T1000 (cell line): ENCODE measurements at regions not wholly inside any gene's neighbourhood (a gene's known extent, or its start where the extent isn't known, plus 50 kb on each side); places are given as distances from the start of the nearest gene placed in this dataset.

Source experiments
- DNase-seq: peaks from one replicate; lab custom pipeline; 2025; ENCODE audit warnings: mixed read lengths; lab: John Stamatoyannopoulos, UW

DNA sequence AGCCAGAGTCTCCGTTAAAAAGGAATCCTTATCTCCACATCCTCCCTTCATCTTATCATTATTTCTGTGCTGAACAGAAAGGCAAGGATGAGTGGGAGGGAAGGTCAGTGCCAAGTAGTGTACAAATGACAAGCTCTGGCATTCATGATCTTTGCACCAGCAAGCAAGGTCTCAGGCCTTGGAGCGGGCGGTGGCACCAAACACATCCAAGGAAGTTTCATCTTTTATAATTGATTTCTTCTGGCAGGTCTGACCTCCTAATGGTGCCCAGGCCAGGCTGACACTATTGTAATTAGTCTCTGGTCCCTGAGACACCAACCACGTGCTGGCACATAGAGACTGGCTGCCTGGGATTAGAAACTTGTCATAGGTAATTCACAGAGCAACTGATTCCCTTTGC is 336.6 kb downstream of the EN1 start:
- DNase-seq: no peak

DNA sequence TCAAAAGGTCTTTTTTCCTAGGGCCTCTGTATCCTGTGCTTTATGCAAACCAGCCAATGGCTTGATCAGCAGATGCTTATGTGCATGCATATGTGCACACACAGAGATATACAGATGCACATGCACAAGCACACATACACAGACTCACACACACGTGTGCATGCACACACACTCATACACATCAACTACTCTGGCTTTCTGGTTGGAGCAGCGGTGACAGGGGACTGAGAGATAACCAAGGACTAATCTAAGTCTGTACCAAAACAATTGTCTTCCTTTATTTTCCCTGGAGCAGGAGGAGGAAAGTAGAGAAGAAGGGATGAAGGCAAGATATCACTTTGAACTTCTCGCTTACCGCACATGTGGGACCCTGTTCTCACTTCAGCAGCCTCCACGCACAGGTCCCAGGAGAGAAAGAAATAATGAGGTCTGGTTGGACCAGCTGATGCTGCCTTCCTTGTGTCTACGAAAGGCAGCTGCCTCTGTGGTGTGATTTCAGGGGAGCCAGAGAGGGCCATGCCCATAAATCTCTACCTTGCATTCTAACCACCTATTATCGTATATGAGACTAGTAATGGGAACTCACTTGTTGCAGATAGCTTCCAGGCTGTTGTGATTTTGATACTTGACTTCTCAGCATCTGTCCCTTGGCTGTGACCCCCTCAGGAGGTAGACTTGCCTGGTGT is 338.0 kb downstream of the EN1 start:
- no peak for DNase-seq

DNA sequence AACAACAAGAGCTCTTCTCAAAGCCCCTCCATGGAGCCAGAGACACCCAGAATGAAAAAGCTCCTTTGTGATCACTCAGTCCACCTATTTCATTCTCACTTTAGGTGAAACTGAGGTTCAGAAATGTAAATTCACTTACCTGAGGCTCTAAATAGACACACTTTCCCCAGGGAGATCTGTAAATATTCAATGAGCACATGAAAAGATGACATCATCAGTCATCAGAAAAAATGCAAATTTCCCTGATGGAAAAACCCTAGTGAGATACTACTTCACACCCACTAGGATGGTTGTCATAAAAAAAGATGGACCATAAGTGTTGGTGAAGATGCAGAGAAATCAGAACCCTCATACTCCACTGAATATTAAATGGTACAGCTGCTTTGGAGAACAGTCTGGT is 339.2 kb downstream of the EN1 start:
- DNase-seq: no peak

GRCh38 chr2:118505436-118505835 is 342.0 kb downstream of the EN1 start:
- no peak for DNase-seq

DNA sequence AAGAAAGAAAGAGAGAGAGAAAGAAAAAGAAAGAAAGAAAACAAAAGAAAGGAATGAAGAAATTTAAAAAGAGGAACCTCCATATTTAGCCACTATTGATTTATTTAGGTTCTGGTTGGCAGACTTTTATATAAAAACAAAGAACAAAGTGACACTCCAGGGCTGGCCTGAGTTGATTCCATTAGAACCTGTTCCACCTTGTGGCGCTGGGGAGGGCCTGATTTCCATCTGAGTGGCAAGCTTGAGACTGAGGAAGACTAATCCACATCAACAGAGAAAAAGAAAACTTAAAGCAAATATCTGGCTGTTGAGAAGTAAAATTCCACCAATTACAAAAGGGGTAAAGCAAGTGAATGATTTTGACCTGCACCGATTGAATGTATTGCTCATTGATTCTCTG is 345.3 kb downstream of the EN1 start:
- no peak for DNase-seq

- no peak for DNase-seq
Measured at GRCh38 chr2:118498943-118499342, 348.5 kb downstream of the EN1 start.

DNA sequence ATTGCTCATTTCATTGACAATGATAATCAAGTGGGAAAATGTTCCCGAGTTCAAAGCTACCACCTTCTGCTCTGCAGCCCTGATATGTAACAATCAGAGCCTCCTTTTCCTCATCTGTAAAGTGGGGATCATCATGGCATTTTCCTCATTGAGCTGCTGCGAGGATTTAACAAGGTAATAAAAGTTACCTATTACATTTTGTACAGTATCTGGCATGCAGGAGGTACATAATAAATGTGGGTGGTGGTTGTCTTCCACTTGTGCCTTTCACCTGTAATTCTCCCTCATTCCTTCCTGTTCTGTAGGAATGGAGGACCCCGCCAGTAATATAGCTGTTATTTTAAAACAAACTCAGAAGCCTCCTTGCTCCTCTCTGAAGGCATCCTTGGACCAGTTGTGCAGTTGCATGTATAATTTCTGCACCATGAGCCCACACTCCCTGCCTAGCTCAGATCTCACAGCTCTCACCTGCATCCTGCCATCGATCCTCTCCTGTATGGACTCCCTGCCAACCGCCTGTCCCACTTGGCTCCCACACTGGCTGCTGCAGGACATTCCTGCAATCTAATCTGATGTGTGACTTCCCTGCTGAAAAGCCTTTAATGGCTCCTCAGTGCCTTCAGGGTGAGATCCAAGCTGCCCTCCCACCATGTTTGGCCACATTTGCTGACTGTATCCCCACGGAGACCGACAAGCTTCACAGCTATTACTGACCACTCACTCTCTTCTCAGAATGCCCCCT is 350.4 kb downstream of the EN1 start:
- DNase-seq: no peak

DNA sequence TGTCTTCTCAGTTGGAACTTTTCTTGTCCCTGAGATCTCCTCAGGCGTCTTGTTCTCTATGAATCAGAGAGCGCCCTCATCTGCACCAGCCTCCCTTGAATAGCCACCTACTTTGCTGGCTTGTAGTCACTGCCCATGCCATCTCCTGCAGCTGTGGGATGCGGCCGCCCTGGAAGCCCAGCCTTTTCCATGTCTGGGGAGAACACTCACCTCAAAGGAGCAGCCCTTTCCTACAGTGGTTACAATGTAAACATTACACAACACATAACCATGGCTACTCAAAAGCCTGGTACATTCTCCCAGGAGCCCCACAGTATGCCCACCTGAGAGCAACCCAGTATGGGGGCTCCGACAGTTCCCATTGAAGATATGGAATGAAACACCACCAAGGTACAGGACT is 351.0 kb downstream of the EN1 start:
- DNase-seq: no peak

- no peak for DNase-seq
Measured at GRCh38 chr2:118495290-118495689, 352.2 kb downstream of the EN1 start.

- DNase-seq: no peak
Measured at GRCh38 chr2:118493213-118493612, 354.2 kb downstream of the EN1 start.

- DNase-seq: no peak
Measured at GRCh38 chr2:118492335-118492734, 355.1 kb downstream of the EN1 start.

- DNase-seq: no peak
Measured at GRCh38 chr2:118490330-118490729, 357.1 kb downstream of the EN1 start.

DNA sequence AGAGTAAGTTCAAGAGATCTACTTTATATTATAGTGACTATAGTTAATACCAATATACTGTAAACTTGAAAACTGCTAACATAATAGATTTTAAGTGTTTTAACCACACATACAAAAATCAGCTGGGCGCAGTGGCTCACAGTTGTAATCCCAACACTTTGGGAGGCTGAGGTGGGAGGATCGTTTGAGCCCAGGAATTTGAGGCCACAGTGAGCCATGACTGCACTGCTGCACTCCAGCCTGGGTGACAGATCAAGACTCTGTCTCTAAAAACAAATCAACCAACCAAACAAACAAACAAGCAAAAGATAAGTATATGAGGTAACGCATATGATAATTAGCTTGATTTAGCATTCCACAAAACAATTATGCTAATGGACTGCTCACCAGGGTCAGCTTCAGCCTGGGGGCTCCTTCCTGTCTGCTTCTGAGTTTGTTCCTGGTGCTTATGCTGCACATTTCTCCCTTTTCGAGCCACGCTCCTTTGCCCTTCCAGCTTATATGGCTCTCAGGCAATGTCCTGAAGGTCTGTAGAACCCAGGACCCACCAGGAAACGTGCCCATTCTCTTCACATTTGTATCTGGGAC is 357.6 kb downstream of the EN1 start:
- DNase-seq: no peak

DNA sequence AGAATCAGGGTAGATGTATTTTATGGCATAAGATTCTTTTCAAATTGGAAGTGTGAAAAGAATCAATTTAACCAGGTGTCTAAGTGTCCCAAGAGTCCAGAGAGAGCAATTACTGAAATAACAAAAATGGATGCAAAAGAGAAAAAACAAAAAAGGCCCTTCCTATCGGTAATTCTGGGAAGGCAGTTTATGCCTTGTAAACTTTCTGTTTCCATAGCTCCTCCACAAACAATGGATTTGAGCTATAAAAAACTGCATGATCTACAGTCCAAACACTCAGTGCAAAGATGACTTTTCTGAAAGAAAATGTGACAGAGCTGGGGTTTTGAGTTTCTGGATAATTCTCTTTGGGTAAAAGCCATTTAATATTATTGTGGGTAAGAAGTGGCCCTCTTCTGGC is 366.1 kb downstream of the EN1 start:
- no peak for DNase-seq

DNA sequence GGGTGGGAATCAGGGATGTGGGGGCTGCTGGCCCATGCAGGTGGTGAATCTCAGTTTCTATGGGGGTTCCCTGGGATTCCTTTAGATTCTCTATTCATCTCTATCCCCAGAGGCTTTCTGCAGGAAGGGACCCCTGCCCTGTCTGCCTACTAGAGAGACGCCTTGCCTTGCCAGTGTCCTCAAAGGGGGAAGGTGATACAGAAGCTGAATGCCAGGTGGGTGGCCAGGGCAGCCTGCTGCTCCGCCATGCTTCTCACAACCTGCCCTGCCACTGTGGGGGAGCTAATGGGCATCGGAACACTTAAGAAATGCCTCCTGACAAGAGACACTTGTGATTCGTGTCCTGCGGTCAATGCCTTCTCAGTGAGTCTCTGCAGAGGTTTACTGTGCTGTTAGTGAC is 368.4 kb downstream of the EN1 start:
- no peak for DNase-seq

GRCh38 chr2:118477111-118477862 is 370.2 kb downstream of the EN1 start:
- no peak for DNase-seq

GRCh38 chr2:118475622-118476205 is 371.7 kb downstream of the EN1 start:
- no peak for DNase-seq

- no peak for DNase-seq
Measured at GRCh38 chr2:118474541-118474920, 372.9 kb downstream of the EN1 start.

DNA sequence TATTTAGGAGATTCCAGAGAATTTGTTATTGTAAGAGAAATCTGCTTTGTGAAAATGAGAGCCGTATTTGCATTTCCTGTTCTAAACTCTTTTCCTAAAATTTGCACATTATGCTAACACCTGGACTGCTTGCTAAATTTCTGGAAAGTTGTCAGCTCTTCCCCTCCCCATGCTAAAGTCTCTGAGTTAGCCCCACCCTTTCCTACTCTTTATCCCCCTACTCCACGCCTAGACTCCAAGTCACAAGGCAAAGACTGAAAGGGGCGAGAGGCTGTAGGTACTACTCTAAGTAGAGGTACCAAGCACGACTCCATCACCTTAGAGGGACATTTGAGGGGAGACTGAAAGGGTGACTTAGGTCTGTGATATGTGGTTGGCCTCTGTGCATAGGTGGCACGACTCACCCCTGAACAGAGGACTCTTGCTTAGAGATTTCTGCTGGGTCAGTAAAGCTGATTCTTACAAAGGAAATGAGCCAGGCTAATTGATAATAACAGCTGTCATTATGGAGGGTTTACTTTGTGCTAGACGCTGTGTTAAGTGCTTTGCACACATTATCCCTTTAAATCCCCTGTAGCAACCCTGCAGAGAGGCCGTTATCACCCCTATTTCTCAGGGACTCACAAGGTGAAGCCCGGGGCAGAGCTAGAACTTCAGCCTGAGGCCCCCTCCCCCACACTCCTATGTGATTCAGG is 373.5 kb downstream of the EN1 start:
- DNase-seq: no peak

GRCh38 chr2:118473241-118473640 is 374.2 kb downstream of the EN1 start:
- no peak for DNase-seq

- DNase-seq: no peak
Measured at GRCh38 chr2:118470297-118470696, 377.2 kb downstream of the EN1 start.

DNA sequence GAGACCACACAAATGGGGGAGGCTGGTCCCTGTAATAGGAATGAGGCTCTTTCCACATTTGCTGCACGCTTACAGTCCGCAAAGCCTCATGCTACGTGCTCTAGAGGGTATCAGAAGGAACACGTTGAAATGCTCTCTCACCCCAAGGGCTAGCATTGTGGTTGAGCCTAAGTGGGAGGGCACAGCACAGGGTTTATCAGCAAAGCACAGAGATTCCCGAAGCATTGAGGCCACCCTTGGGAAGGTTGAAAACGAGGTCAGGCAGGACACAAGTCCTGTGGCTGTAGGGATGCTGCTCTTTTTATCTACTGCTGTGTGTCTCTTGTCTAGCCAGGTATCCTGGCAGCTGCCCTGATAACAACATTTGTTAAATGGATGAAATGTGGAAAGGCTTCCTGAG is 378.3 kb downstream of the EN1 start:
- no peak for DNase-seq
